Esophagus (tissue), 2 donors: ENCODE measurements at regions not wholly inside any gene's neighbourhood (a gene's known extent, or its start where the extent isn't known, plus 50 kb on each side); places are given as distances from the start of the nearest gene placed in this dataset.

Experiments used
- H3K27ac ChIP-seq, 2 donors: one replicate each; pipeline ENCODE4 v1.5.1; 2013; ENCODE audit warnings: low read depth in 2 of 2, mild to moderate bottlenecking in 2 of 2, inconsistent platforms in 1 of 2, low read length in 1 of 2, moderate library complexity in 1 of 2
- H3K27me3 ChIP-seq, 2 donors: one replicate each; pipeline ENCODE4 v1.6.1; 2013; ENCODE audit warnings: low read length in 2 of 2, control low read depth in 1 of 2, mild to moderate bottlenecking in 1 of 2; ENCODE audit not compliant: insufficient read depth in 2 of 2, control insufficient read depth in 1 of 2
- H3K36me3 ChIP-seq, 2 donors: one replicate each; pipeline ENCODE4 v1.6.1; 2013; ENCODE audit warnings: low read length in 1 of 2; ENCODE audit not compliant: control insufficient read depth in 2 of 2, insufficient read depth in 2 of 2
- H3K4me1 ChIP-seq, 2 donors: one replicate each; pipeline ENCODE4 v1.6.1; 2013; ENCODE audit warnings: low read length in 1 of 2; ENCODE audit not compliant: control insufficient read depth in 2 of 2, insufficient read depth in 2 of 2
- H3K4me3 ChIP-seq, 2 donors: one replicate each; pipeline ENCODE4 v1.5.1; 2013; ENCODE audit warnings: low read length in 2 of 2, mild to moderate bottlenecking in 2 of 2, low read depth in 1 of 2, moderate library complexity in 1 of 2
- H3K9me3 ChIP-seq, 2 donors: one replicate each; pipeline ENCODE4 v1.6.1; 2013; ENCODE audit warnings: mild to moderate bottlenecking in 2 of 2, low read depth in 1 of 2, low read length in 1 of 2, moderate library complexity in 1 of 2; ENCODE audit not compliant: control insufficient read depth in 2 of 2, insufficient read depth in 1 of 2
- WGBS, 2 donors: extraction: QIAGEN DNeasy Blood & Tissue Kit; methylation state at CpG; one replicate each; pipeline ENCODE4 v1.1.7; 2013; 5-methylcytosine and 5-hydroxymethylcytosine counted together
- donor health status: healthy with polysubstance abuse.
- donor health status: Bipolar disorder and iron deficiency.

DNA sequence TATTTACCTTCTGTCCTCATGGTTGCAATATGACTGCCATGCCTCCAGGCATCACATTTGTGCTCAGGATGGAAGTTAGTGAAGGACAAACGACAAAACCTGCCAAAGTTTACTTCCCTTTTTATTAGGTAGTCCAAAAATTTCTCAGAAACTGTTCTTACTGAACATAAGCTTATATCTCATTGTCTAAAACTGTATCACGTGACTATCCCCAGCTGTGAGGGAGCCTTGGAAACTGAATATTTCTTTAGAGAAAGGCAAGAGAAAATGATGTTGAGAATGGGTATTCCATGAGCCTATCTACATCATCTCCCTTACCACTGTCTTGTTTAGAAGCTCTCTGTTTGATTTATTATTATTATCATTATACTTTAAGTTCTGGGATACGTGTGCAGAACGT lies 169.1 kb upstream of the ADRA1D start:
- no peaks in the 10 kb centered on the region for H3K27me3 ChIP-seq
- WGBS, 2 donors, result 72 to 77% methylated on average over 4 of the region's 4 CpGs
- no peaks in the 10 kb centered on the region for H3K36me3 ChIP-seq
- H3K9me3 ChIP-seq, result no peaks in the 10 kb centered on the region
- H3K4me1 ChIP-seq, result no peaks in the 10 kb centered on the region
- no peak overlapping the region for H3K4me3 ChIP-seq
- H3K27ac ChIP-seq, result no peak overlapping the region

- H3K27me3 ChIP-seq, result no peaks in the 10 kb centered on the region
- no peaks in the 10 kb centered on the region for H3K9me3 ChIP-seq
- H3K36me3 ChIP-seq, result no peaks in the 10 kb centered on the region
- WGBS, 2 donors, result 53 to 60% methylated on average over 5 of the region's 5 CpGs
- H3K27ac ChIP-seq, result no peak overlapping the region
- H3K4me3 ChIP-seq, result no peak overlapping the region
- no peaks in the 10 kb centered on the region for H3K4me1 ChIP-seq
These were observed 166.2 kb upstream of the ADRA1D start for GRCh38 chr20:4415281-4415680.

DNA sequence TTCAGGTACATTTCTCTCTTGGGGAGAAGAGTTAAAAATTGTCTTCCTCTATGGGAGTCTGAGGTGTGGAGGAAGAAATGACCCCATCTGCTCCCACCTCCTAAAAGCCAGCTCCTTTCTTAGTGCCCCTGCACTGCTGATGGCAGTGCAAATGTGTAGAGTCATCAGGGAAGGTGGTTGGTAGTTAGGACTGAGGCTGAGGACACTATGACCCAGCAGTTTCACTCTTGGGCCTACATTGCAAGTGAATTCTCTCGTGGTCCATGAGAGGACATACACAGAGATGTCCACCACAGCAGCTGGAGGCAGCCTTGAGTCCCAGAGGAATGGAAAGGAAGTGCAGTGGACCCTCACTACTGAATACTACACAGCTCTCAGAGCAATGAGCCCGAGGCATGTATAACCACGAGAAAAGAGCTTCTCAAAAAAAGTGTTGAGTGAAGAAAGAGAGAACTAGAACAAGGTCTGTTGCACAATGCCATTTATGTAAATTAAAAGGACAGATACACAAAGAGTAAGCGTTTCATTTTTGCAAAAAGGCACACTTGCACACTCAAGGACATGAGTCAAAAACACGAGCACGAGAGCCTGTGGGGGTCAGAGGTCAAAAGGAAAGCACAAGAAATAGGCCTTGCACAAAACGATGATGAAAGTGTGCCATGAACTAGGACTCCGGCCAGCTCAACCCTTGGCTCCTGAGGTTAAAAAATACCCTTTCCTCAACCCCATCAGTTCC lies 164.4 kb upstream of the ADRA1D start:
- 65 to 71% methylated on average over 8 of the region's 8 CpGs for WGBS, 2 donors
- Histone ChIP-seq H3K9me3 (no peaks in the 10 kb centered on the region), H3K27me3 (no peaks in the 10 kb centered on the region), H3K27ac (no peak overlapping the region), H3K4me3 (no peak overlapping the region), H3K36me3 (no peaks in the 10 kb centered on the region), H3K4me1 (no peaks in the 10 kb centered on the region)

DNA sequence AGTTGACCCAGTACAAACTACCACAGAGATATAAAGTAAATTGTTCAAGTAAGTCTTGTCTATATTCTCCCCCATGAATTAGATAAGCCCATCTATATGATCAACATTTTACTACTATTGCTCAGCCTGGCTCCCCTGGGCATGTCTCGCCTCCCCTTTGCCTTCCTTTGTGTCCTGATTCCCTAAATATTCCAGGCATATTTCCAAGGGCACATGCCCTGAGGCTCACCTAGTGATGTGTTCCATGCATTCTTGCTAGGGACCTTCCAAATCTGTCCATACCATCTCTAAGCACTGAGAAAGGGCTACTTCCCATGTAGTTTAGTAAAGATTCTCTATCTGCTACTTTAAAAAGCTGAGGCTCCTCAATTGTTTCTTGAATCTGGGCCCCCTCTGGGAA lies 163.1 kb upstream of the ADRA1D start:
- Histone ChIP-seq H3K4me1 (no peaks in the 10 kb centered on the region), H3K36me3 (no peaks in the 10 kb centered on the region), H3K27me3 (no peaks in the 10 kb centered on the region), H3K4me3 (no peak overlapping the region), H3K27ac (no peak overlapping the region), H3K9me3 (no peaks in the 10 kb centered on the region)
- WGBS, 2 donors, result 71 to 76% methylated on average over 1 of the region's 1 CpG

DNA sequence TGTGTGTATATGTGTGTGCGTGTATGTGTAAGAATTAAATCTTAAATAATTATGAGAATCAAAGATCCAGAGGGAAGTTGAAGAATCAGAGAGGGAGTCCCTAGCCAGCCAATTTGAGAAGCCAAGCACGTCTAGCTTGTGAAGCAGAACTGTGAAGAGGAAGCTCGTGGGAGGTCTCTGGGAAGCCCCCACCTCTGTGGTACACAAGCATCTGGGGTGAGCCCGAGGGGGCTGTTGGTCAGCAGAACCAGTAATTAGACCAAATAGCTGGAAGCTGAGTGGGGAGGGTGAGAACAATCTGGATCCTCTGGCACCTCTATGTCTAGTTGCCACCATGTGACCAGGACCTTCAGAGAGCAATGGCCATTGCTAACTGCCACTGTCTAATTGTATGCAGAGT lies 162.7 kb upstream of the ADRA1D start:
- no peak overlapping the region for H3K27ac ChIP-seq
- H3K27me3 ChIP-seq, result no peaks in the 10 kb centered on the region
- no peaks in the 10 kb centered on the region for H3K36me3 ChIP-seq
- no peaks in the 10 kb centered on the region for H3K4me1 ChIP-seq
- no peaks in the 10 kb centered on the region for H3K9me3 ChIP-seq
- H3K4me3 ChIP-seq, result no peak overlapping the region
- WGBS, 2 donors, result 67 to 74% methylated on average over 4 of the region's 4 CpGs

GRCh38 chr20:4406627-4407026 lies 157.5 kb upstream of the ADRA1D start:
- Histone ChIP-seq H3K27ac (no peak overlapping the region), H3K4me3 (no peak overlapping the region), H3K9me3 (no peaks in the 10 kb centered on the region), H3K36me3 (no peaks in the 10 kb centered on the region), H3K4me1 (peaks cover 0 to 2% of the 10 kb centered on the region in 2 donors), H3K27me3 (no peaks in the 10 kb centered on the region)
- 40 to 42% methylated on average over 4 of the region's 4 CpGs for WGBS, 2 donors

DNA sequence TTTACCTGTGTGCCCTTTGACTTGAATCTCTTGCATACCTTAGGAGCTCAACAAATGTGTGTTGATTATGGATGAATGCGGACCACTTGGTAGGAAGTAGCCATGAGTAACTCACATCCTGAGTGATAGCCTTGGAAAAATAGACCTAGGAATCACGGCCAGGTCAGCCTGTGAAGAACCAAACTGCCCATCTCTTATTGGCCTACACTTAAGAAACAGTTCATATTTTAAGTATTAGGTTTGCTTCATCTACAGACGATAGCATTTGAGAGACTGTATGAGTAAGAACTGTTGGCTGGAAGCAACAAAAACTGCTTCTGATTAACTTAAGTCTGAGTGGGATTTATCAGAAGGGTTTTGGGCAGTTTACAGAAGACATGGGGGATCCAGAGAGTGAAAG lies 152.5 kb upstream of the ADRA1D start:
- no peaks in the 10 kb centered on the region for H3K36me3 ChIP-seq
- no peak overlapping the region for H3K4me3 ChIP-seq
- peaks cover 0 to 2% of the 10 kb centered on the region in 2 donors for H3K27me3 ChIP-seq
- H3K27ac ChIP-seq, result no peak overlapping the region
- H3K4me1 ChIP-seq, result peaks cover 0 to 1% of the 10 kb centered on the region in 2 donors
- 67 to 69% methylated on average over 3 of the region's 3 CpGs for WGBS, 2 donors
- no peaks in the 10 kb centered on the region for H3K9me3 ChIP-seq

DNA sequence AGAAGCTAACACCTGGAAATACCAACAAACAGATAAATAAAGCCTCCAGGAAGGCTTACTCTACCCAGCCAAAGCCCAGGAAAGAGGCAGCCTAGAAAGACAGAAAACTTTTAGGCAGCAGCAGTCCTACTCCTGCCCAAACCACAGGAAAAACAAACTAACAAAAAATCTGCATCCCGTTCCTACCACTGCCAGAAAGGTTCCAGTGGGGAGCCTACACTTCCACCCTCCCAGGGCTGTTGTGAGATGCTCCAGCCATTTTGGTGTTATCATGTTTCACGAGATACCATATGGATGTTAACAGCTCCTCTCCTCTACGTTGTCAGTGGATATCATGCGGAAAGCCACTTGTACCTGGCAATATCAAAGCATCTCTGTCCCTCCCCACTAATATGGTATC lies 135.9 kb upstream of the ADRA1D start:
- WGBS, 2 donors, result 89 to 90% methylated on average over 4 of the region's 4 CpGs

DNA sequence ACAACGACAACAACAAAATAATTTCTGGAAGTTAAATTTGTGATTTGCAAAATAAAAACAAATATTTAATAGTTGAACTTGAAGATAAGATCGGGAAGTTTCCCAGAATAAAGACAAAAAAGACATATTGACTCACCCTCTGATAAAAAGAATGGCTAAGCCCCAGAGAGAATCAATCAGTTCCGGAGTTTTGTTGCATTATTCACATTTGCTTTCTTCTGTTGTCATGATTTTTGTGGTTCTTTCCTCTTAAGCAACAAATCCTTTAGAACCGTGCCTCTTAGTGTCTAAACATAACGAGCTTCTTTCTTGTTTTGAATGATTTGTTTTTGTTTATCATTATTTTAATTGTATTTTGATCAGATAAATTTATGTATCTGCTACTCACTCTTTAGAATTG lies 134.9 kb upstream of the ADRA1D start:
- Histone ChIP-seq H3K36me3 (no peaks in the 10 kb centered on the region), H3K27ac (no peak overlapping the region), H3K4me1 (no peaks in the 10 kb centered on the region), H3K27me3 (peaks cover 0 to 2% of the 10 kb centered on the region in 2 donors), H3K9me3 (no peaks in the 10 kb centered on the region), H3K4me3 (no peak overlapping the region)
- WGBS, 2 donors, result 44 to 48% methylated on average over 5 of the region's 5 CpGs

More for the DNA sequence above, 135.9 kb upstream of the ADRA1D start:
- Histone ChIP-seq H3K27me3 (peaks cover 0 to 2% of the 10 kb centered on the region in 2 donors), H3K4me1 (no peaks in the 10 kb centered on the region), H3K27ac (no peak overlapping the region), H3K4me3 (no peak overlapping the region), H3K9me3 (no peaks in the 10 kb centered on the region), H3K36me3 (no peaks in the 10 kb centered on the region)

- H3K27ac ChIP-seq, result no peak overlapping the region
- peaks cover 0 to 2% of the 10 kb centered on the region in 2 donors for H3K27me3 ChIP-seq
- no peaks in the 10 kb centered on the region for H3K36me3 ChIP-seq
- no peaks in the 10 kb centered on the region for H3K4me1 ChIP-seq
- no peak overlapping the region for H3K4me3 ChIP-seq
- no peaks in the 10 kb centered on the region for H3K9me3 ChIP-seq
- WGBS, 2 donors, result 25 to 37% methylated on average over 4 of the region's 4 CpGs
These were observed 126.8 kb upstream of the ADRA1D start for GRCh38 chr20:4375881-4376280.
